ENCODE measurements at regions not wholly inside any gene's neighbourhood (a gene's known extent, or its start where the extent isn't known, plus 50 kb on each side); places are given as distances from the start of the nearest gene placed in this dataset.
"Not testable (repeated sequence)": the region's sequence is repeated elsewhere in the genome, so short reads cannot be mapped to it uniquely, and the experiment has no call there.

GRCh38 chr15:22719980-22720379, 66.5 kb upstream of the NIPA1 start:
- TF ChIP-seq CTCF, POLR2A, POLR2AphosphoS5, EP300 (IDR thresholded peaks at IDR 0.05): not testable (repeated sequence)

All from stomach (tissue), 4 donors.